MM.1S (cell line): ENCODE measurements at regions not wholly inside any gene's neighbourhood (a gene's known extent, or its start where the extent isn't known, plus 50 kb on each side); places are given as distances from the start of the nearest gene placed in this dataset.

Experiments
- DNase-seq: peaks from one replicate; pipeline ENCODE4 v3.0.0-alpha.2; 2015
- H2AFZ ChIP-seq: fragments of 300-600 bp; sonication (generic); 2 replicates; pipeline ENCODE4 v1.6.0; 2016; ENCODE audit warnings: antibody characterized with exemption, low read length
- H3F3A ChIP-seq: fragments of 300-600 bp; sonication (generic); 2 replicates; pipeline ENCODE4 v1.6.1; 2016; ENCODE audit warnings: mild to moderate bottlenecking, antibody characterized with exemption, low read length, moderate library complexity, mixed read lengths; ENCODE audit not compliant: insufficient read depth
- H3K27ac ChIP-seq: fragments of 300-600 bp; sonication (generic); 2 replicates; pipeline ENCODE4 v1.5.1; 2016; ENCODE audit warnings: mild to moderate bottlenecking, low read length
- H3K27me3 ChIP-seq: fragments of 300-600 bp; sonication (generic); replicated peaks from 2 replicates; pipeline ENCODE4 v1.6.0; 2016; ENCODE audit warnings: low read length; ENCODE audit not compliant: insufficient read depth
- H3K36me3 ChIP-seq: fragments of 300-600 bp; sonication (generic); replicated peaks from 2 replicates; pipeline ENCODE4 v1.6.1; 2016; ENCODE audit warnings: mild to moderate bottlenecking, low read length, mixed read lengths; ENCODE audit not compliant: insufficient read depth
- H3K4me1 ChIP-seq: fragments of 300-600 bp; sonication (generic); 2 replicates; pipeline ENCODE4 v1.6.1; 2016; ENCODE audit warnings: low read length, mixed read lengths
- H3K4me2 ChIP-seq: fragments of 300-600 bp; sonication (generic); 2 replicates; pipeline ENCODE4 v1.6.0; 2016; ENCODE audit warnings: low read depth, low read length
- H3K4me3 ChIP-seq: fragments of 300-600 bp; sonication (generic); 2 replicates; pipeline ENCODE4 v1.5.1; 2016; ENCODE audit warnings: low read length, mixed read lengths
- H3K79me2 ChIP-seq: fragments of 300-600 bp; sonication (generic); 2 replicates; pipeline ENCODE4 v1.6.1; 2016; ENCODE audit warnings: mixed run types, low read length, mixed read lengths
- H3K9ac ChIP-seq: fragments of 300-600 bp; sonication (generic); 2 replicates; pipeline ENCODE4 v1.6.1; 2016; ENCODE audit warnings: low read length, mixed read lengths
- H3K9me2 ChIP-seq: fragments of 300-600 bp; sonication (generic); replicated peaks from 2 replicates; pipeline ENCODE4 v1.6.1; 2016; ENCODE audit warnings: mild to moderate bottlenecking, low read length, mixed read lengths; ENCODE audit not compliant: insufficient read depth
- H3K9me3 ChIP-seq: fragments of 300-600 bp; sonication (generic); replicated peaks from 2 replicates; pipeline ENCODE4 v1.6.1; 2016; ENCODE audit warnings: mild to moderate bottlenecking, low read length, mixed read lengths; ENCODE audit not compliant: insufficient read depth
- H4K20me1 ChIP-seq: fragments of 300-600 bp; sonication (generic); 2 replicates; pipeline ENCODE4 v1.6.1; 2016; ENCODE audit warnings: mild to moderate bottlenecking, low read length, moderate library complexity, mixed read lengths; ENCODE audit not compliant: insufficient read depth
- CTCF ChIP-seq: fragments of 300-600 bp; sonication (generic); IDR thresholded peaks from 2 replicates; pipeline ENCODE4 v1.5.1; 2016; ENCODE audit warnings: antibody characterized with exemption, low read length, mixed read lengths
- EZH2 ChIP-seq: fragments of 300-600 bp; sonication (generic); optimal IDR thresholded peaks from 2 replicates; pipeline ENCODE3; 2017; ENCODE audit warnings: low read depth, mild to moderate bottlenecking, antibody characterized with exemption, low read length, mixed read lengths
- EZH2phosphoT487 ChIP-seq: fragments of 300-600 bp; sonication (generic); IDR thresholded peaks from 2 replicates; pipeline ENCODE4 v1.6.1; 2018; ENCODE audit warnings: antibody characterized with exemption, low read length

GRCh38 chr2:147649998-147650397 is 194.8 kb upstream of the ACVR2A start:
- Histone ChIP-seq H2AFZ (no peak overlapping the region), H3K9ac (no peak overlapping the region), H3F3A (no peaks in the 10 kb centered on the region), H3K9me3 (no peaks in the 10 kb centered on the region), H3K27me3 (no peaks in the 10 kb centered on the region), H3K4me1 (no peaks in the 10 kb centered on the region), H3K4me3 (no peak overlapping the region), H3K27ac (no peak overlapping the region), H3K9me2 (no peaks in the 10 kb centered on the region), H3K36me3 (no peaks in the 10 kb centered on the region), H3K79me2 (no peaks in the 10 kb centered on the region), H3K4me2 (no peak overlapping the region), H4K20me1 (no peaks in the 10 kb centered on the region)
- TF ChIP-seq EZH2phosphoT487 = no peak
- TF ChIP-seq CTCF = no peak
- TF ChIP-seq EZH2 = no peak
- no peak for DNase-seq

- Histone ChIP-seq H3K79me2 (no peaks in the 10 kb centered on the region), H3K4me3 (no peak overlapping the region), H3K9ac (no peak overlapping the region), H3K9me2 (no peaks in the 10 kb centered on the region), H2AFZ (no peak overlapping the region), H3K4me2 (no peak overlapping the region), H3K27me3 (no peaks in the 10 kb centered on the region), H3K36me3 (no peaks in the 10 kb centered on the region), H3K4me1 (no peaks in the 10 kb centered on the region), H3K9me3 (no peaks in the 10 kb centered on the region), H4K20me1 (no peaks in the 10 kb centered on the region), H3K27ac (no peak overlapping the region), H3F3A (no peaks in the 10 kb centered on the region)
- TF ChIP-seq EZH2 (no peak), CTCF (no peak), EZH2phosphoT487 (no peak)
- DNase-seq = no peak
Measured at GRCh38 chr2:147649286-147649685, 195.5 kb upstream of the ACVR2A start.

GRCh38 chr2:147648471-147648870 is 196.4 kb upstream of the ACVR2A start:
- H3K4me2 ChIP-seq = no peak overlapping the region
- no peaks in the 10 kb centered on the region for H3K9me2 ChIP-seq

More at GRCh38 chr2:147648471-147648870, 196.4 kb upstream of the ACVR2A start:
- no peak overlapping the region for H2AFZ ChIP-seq
- H3K4me1 ChIP-seq = no peaks in the 10 kb centered on the region
- H3K9me3 ChIP-seq = no peaks in the 10 kb centered on the region
- no peaks in the 10 kb centered on the region for H3K27me3 ChIP-seq
- H3K79me2 ChIP-seq = no peaks in the 10 kb centered on the region
- DNase-seq = no peak
- TF ChIP-seq CTCF (no peak), EZH2phosphoT487 (no peak), EZH2 (no peak)
- H3K4me3 ChIP-seq = no peak overlapping the region
- no peaks in the 10 kb centered on the region for H3K36me3 ChIP-seq
- H3K9ac ChIP-seq = no peak overlapping the region
- H3F3A ChIP-seq = no peaks in the 10 kb centered on the region
- H3K27ac ChIP-seq = no peak overlapping the region
- H4K20me1 ChIP-seq = no peaks in the 10 kb centered on the region
